GOT3 (cell line): ENCODE measurements at regions not wholly inside any gene's neighbourhood (a gene's known extent, or its start where the extent isn't known, plus 50 kb on each side); places are given as distances from the start of the nearest gene placed in this dataset.

Source experiments
- DNase-seq: peaks from one replicate; lab custom pipeline; 2025; ENCODE audit warnings: mixed read lengths; lab: John Stamatoyannopoulos, UW

DNA sequence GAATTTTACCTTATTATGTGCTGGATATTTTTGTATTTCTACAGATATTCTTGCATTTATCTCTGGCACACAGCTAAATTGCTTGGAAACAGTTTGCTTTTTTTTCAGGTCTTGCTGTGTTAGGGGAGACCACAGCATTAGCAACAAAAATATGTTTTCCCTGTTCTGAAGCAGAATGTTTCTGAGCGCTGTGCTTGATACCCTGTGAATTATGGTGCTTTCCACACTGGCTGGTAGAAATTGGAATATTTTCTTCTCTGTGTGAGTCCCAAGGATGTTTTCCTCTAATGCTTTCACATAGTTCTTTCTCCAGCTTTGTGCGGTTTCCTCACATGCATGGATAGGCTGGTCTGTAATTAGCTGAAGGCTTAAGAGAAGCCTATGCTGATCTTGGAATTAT, 651.6 kb upstream of the IGFBP3 start:
- no peak for DNase-seq

- no peak for DNase-seq
Observed at GRCh38 chr7:46571996-46572395, 650.9 kb upstream of the IGFBP3 start.

GRCh38 chr7:46569133-46569465, 648.0 kb upstream of the IGFBP3 start:
- DNase-seq = no peak

GRCh38 chr7:46568420-46569132, 647.5 kb upstream of the IGFBP3 start:
- no peak for DNase-seq

DNA sequence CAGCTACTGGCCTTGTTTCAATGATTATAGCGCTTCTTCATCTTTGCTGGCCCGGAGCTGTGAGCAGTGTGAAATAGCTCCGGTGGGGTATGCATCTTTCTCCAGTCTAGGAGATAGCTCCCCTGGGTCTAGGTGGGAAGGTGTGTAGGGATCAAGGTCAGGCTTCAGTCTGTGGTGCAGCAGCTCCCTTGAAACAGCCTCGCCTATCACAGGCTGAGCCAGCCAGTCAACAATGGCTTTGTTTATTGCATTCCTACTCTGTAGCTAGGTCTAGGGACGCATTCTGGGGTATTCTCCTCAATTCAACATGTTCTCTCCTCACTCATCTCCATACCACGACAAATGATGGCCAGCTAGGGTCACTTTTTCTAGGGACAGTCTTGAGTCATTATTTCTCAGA, 646.8 kb upstream of the IGFBP3 start:
- DNase-seq = no peak

- no peak for DNase-seq
Observed at GRCh38 chr7:46566097-46566774, 645.2 kb upstream of the IGFBP3 start.

DNA sequence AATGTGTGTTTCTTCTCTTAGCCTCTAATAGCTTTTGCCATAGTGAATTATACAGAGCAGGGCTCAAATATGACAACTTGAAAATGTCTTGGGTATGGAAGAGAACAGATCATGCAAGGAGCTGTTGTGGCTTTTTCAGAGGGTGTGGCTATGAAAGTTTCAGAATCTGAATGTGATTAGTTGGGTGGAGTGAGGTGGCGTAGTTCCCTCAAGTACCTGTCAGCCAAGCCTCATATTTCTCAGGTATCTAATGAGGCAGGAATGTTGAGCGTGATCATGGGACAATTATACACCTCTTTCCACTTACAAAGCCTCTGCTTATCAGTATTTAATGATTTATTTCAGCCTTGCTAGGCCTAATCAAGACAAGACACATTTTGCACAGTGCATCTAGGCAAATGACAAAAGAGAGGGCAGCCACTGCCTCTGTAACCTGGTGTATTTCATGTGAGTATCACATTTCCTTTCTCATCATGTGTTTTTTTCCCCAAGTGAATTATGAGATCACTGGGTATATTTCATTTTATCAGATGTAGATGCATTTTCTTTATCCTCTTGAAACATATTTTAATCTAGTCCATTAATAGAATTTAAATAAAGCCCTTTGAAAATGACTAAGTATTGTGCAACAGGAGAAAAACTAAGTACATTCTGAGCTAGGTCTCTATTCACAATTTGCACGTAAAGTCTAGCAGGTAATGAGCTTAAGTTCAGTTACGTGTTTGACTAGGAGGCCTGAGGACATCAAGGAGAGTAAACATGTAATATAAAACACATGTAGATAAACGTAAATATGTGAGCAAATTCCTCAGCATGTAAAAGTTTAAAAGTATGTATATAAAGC, 644.4 kb upstream of the IGFBP3 start:
- DNase-seq = no peak

- no peak for DNase-seq
Observed at GRCh38 chr7:46559194-46559832, 638.2 kb upstream of the IGFBP3 start.

DNA sequence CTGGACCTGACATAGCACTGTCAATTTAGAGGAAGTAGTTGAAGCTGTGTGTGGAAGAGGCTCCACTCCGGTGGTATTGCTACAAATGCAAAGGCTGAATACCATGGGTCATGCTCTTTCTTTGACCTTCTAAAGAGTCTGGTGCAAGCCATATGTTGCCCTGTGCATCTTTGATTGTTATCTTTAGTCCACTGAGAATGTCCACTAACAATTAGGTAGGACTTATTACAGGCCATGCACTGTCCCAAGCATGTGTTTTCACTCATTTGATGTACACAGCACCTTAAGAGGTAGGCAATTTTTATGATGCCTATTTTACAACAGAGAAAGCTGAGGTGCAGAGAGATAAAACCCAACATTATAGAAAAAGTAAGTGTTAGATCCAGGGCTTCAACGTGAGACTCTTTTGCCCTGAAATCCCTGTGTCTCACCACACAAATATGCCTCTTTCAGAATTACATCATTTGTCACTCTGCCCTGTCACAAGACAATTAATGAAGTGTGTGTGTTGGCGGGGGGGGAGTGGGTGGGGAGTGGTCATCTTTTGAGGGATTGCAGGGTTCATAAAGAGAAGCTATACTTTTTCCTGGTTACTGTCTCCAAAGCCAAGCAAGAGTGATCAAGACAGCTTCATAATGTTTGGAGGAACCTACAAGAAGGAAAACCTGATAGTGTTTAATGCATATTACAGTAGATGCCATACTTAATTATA, 637.6 kb upstream of the IGFBP3 start:
- DNase-seq = no peak

DNA sequence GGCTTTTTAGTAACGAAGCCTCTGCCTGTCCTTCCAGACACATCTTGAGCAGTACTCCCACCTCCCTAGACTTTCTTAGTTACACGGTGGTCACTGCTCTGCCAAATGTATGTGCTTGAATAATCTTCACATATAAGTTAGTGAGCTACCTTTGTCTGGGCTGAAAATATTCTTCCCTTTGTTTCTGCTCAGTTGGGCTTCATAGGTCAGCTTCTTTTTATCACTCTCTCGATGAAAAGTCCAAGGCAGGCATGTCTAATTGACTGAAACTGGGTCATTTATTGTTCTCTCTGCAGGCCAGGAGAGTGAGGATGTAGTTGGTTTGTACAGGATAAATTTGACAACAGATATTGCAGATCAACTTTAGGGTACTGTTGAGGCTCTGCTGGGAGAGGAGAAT, 636.7 kb upstream of the IGFBP3 start:
- DNase-seq = no peak

- no peak for DNase-seq
Observed at GRCh38 chr7:46557295-46557711, 636.2 kb upstream of the IGFBP3 start.

DNA sequence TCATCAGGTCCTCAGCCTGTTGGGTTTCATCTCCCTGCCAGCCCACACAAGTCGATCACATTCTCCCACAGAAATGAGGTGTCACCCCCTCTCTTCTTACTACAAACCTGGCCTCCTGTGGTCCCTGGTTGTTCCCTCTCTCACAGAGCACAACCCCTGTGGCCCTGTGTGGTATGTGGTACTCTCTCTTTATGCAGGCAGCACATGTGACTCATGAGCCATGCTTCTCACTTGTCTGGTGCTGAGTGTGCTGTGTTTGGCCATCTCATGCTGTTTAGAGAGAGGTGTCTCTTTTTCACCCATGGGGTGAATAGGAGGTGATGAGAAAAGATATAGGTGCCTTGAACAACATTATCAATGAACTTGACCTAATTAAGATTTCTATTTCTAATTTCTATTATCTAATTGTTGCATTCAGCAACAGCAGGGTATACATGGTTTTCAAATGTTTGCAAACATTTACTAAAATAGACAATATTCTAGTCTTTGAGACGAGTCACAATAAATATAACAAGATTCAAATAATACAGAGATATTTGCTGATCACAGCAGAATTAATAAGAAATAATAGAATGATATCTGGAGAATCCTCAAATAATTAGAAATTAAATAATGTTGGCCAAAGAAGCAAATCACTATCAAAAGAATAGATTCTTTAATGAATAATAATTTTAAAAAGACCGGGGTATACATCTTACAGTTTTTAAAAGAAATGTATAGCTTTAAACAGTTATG, 633.8 kb upstream of the IGFBP3 start:
- DNase-seq = no peak

- no peak for DNase-seq
Observed at GRCh38 chr7:46551603-46552002, 630.5 kb upstream of the IGFBP3 start.

DNA sequence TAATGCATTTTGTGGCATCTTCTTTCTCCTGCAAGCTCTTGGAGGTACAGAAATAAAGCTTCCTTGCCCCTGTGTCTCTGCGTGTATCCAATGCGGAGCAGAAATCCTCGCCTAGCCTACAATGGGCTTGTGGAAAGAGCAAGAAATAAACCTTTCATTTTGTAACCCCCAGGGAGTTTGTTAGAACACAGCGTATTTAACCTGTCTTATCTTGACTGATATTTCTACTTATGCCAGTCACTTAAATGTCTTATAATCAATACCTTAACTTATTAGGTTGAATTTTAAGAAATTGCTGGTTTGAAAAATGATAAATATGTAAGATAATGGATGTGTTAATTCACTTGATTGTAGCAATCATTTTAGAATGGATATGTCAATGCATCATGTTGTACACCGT, 629.8 kb upstream of the IGFBP3 start:
- no peak for DNase-seq

GRCh38 chr7:46549892-46550639, 629.0 kb upstream of the IGFBP3 start:
- DNase-seq = no peak

- DNase-seq = no peak
Observed at GRCh38 chr7:46549347-46549746, 628.3 kb upstream of the IGFBP3 start.

GRCh38 chr7:46547044-46547443, 626.0 kb upstream of the IGFBP3 start:
- DNase-seq = no peak

- DNase-seq = no peak
Observed at GRCh38 chr7:46545790-46546189, 624.7 kb upstream of the IGFBP3 start.

DNA sequence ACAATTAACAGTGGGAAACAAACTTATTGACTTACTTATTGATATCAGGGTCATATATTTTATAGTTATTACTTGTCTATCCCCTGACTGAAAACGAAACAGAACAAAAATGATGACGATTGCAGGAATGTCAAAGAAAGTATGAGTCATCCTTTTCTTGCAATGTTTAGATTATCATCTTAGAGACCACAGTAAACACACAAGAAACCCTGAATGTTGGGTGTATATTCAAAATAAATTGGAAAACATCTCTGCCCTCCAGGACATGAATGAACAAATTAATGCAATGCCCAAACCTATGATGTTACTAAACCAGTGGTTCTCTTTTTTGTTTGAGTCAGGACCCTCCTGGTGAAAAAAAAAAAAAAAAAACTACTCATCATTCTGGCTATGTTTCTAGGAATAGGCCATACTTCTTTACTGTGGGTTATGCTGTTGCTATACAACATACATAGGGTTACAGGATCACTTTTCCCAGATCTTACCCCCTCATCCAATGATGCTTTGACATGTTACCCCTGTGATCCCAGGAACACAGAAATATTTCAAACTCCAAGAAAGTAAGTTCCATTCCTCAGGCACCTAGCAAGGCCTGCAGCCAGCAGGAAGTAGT, 623.4 kb upstream of the IGFBP3 start:
- no peak for DNase-seq

GRCh38 chr7:46542076-46542475, 621.0 kb upstream of the IGFBP3 start:
- DNase-seq = no peak
